CD4-positive, alpha-beta T cell treated with Interleukin-4 for 4 hours (primary cell): ENCODE measurements at regions not wholly inside any gene's neighbourhood (a gene's known extent, or its start where the extent isn't known, plus 50 kb on each side); places are given as distances from the start of the nearest gene placed in this dataset.
"Not testable (repeated sequence)": the region's sequence is repeated elsewhere in the genome, so short reads cannot be mapped to it uniquely, and the experiment has no call there.

ENCODE experiments used
- DNase-seq: peaks from one replicate; pipeline ENCODE4 v3.0.0-alpha.2; 2020

DNA sequence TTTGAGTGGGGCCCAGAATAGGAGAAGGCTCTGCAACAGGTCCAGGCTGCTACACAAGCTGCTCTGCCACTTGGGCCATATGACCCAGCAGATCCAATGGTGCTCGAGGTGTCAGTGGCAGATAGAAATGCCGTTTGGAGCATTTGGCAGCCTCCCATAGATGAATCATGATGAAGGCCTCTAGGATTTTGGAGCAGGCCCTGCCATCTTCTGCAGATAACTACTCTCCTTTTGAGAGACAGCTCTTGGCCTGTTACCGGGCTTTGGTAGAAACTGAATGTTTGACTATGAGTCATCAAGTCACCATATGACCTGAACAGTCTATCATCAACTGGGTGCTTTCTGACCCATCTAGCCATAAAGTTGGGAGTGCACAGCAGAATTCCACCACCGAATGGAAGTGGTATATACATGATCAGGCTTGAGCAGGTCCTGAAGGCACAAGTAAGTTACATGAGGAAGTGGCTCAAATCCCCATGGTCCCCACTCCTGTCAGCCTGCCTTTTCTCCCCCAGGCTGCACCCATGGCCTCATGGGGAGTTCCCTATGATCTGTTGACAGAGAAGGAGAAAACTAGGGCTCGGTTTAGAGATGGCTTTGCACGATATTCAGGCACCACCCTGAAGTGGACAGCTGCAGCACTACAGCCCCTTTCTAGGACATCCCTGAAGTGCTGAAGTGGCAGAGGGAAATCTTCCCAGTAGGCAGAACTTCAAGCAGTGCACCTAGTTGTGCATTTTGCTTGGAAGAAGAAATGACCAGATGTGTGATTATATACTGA, 971.4 kb downstream of the MCTP2 start:
- DNase-seq, result no peak

DNA sequence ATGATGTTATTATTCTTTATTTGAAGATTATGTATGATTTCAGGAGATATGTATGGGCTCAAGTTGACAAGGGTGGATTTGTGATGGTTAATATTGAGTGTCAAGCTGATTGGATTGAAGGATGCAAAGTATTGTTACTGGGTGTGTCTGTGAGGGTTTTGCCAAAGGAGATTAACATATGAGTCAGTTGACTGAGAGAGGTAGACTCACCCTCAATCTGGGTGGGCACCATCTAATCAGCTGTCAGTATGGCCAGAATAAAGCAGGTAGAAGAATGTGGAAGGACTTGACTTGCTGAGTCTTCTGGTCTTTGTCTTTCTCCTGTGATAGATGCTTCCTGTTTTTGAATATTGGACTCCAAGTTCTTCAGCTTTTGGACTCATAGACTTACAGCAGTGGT, 973.7 kb downstream of the MCTP2 start:
- DNase-seq, result no peak

DNA sequence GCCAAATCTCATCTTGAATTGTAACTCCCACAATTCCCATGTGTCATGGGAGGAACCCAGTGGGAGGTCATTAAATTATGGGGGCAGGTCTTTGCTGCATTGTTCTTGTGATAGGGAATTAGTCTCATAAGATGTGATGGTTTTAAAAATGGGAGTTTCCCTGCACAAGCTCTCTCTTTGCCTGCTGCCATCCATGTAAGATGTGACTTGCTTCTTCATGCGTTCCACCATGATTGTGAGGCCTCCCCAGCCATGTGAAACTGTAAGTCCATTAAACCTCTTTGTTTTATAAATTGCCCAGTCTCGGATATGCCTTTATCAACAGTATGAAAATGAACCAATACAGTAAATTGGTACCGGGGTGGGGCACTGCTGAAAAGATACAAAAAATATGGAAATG, 974.5 kb downstream of the MCTP2 start:
- not testable (repeated sequence) for DNase-seq

DNA sequence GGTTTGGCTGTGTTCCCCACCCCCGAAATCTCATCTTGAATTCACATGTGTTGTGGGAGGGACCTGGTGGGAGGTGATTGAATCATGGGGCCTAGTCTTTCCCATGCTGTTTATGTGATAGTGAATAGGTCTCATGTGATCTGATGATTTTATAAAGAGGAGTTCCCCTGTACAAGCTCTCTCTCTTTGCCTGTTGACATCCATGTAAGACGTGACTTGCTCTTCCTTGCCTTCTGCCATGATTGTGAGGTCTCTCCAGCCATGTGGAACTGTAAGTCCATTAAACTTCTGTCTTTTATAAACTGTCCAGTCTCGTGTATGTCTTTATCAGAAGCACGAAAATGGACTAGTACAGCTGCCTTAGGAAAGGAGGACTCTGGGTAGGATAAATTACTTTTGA, 976.7 kb downstream of the MCTP2 start:
- DNase-seq, result no peak

DNA sequence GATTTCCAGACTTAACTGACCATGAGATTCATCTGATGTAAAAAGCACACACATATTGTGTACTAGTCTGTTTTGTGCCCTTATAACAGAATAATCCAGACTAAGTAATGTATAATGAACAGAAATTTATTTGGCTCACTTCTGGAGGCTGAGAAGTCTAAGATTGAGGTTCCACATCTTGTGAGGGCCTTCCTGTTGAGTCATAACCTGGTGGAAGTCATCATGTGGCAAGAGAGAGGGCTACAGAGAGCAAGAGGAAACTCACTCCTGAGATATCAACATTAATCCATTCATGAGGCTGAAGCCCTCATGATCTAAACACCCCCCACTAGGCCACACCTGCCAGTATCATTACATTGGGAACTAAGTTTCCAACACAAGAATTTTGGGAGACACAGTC, 977.6 kb downstream of the MCTP2 start:
- no peak for DNase-seq

DNA sequence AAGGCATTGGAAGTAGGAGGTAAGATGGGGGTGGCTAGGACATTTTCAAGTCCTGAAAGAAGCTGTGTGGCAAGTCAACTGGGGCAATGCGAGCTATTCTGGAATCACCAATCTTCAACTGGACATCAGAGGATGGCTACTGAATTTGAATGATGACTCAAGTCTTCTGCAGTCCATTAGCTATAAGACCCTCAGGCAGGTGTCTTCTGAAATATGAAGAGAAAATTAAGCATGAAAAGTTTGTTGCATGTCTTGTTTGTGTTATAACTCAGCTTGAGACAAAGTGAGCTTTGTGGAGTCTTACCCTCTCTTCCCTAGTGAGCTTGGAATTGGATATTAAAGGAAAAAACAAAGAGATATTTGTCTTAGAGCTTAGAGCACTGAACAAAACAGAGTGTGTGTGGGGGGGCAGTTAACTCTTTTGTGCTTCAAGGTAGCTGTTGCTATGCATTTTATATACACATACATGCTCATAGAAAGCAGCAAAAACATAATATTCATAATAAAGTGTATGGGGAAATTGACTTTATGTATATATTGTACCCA, 979.1 kb downstream of the MCTP2 start:
- DNase-seq, result no peak

DNA sequence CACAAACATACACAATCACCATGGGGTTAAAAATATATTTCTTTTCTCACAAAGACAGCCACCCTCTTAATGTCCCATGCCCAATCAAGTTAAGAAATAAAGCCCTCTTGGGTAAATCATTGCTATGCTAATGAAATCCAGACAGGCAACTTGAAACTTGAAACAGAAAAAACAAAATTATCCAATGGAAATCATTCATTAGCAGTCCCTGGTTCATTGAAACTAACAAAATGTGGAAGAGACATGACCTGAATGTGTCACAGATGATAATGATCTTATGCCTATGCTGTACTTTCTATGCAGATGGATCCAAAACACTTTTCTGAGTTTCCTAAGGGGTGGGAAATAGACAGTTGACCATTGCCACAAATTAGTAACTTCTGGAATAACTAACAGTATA, 983.7 kb downstream of the MCTP2 start:
- DNase-seq, result no peak

DNA sequence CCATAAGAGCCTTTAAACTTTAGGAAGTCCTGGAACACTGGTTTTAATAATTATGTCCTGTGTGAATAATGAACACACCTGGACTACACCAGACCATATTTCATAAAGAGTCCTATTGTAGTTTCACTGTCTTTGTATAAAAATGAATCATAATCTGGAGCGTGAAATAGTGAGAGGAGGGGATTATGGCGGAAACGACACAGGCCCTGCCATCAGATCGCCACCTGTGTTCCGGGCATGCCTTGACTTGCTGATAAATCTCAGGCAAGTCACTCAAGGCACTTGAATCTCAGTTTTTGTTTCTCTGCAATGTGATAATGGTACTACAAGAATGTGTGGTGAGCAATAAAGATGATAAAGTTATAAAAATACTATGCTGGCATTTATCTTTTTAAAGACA, 995.5 kb downstream of the MCTP2 start:
- DNase-seq, result no peak

DNA sequence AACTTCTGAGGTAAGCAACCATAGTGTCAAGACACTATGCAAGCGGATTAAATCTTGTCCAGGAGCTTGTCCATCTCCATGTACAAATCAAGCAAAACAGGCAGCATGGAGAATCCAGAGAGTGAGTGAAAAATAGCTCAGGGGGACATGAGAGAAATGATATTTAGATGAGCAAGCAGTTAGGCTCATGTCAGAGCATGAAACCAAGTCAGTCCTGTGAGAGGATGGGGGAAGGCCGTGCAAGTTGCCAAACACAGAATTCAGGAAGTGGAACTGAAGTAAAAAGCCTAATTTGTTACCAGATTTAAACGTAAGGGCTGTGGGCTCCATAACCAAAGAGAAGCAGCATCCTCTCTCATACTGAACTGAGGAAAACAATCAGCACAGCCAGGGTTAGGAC, 995.9 kb downstream of the MCTP2 start:
- DNase-seq, result no peak

DNA sequence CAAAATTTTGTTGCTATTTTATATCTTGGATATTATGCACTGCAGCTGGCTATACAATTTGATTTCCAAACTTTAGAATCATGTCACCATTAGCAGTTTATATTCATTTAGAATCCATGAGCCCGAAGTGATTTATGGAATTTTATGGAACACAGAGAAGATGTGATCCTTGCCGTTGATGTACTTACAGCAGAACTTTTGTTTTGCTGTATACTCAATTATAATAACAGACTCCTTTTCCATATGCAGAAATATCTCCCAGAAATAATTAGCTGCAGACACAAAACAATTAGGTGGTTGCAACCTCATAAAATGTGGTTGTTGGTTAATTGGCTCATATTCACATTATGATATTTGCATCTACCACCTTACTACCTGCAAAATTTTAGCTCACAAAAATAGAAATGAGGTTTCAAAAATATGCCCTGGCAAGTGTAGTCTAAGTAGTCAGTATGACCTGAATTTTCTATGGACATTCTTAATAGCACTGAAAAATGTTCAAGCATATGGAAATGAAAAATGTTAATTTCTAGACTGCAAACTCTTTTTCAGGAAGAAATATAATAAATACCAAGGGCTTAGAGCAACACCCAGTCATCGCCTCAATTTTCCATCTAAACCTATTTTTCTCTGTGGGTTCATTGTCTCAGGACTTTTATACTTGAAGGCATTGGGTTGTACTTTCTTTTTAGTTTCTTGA, 997.6 kb downstream of the MCTP2 start:
- no peak for DNase-seq

DNA sequence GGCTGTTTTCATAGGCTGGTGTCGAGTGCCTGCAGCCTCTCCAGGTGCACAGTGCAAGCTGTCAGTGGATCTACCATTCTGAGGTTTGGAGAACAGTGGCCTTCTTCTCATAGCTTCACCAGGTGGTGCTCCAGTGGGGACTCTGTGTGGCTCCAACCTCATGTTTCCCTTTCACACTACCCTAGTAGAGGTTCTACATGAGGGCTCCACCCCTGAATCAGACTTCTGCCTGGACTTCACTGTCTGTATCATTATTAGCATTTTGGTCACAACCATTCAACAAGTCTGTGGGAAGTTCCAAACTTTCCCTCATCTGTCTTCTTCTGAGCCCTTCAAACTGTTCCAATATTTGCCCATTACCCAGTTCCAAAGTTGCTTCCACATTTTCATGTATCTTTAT, 1003.7 kb downstream of the MCTP2 start:
- no peak for DNase-seq

DNA sequence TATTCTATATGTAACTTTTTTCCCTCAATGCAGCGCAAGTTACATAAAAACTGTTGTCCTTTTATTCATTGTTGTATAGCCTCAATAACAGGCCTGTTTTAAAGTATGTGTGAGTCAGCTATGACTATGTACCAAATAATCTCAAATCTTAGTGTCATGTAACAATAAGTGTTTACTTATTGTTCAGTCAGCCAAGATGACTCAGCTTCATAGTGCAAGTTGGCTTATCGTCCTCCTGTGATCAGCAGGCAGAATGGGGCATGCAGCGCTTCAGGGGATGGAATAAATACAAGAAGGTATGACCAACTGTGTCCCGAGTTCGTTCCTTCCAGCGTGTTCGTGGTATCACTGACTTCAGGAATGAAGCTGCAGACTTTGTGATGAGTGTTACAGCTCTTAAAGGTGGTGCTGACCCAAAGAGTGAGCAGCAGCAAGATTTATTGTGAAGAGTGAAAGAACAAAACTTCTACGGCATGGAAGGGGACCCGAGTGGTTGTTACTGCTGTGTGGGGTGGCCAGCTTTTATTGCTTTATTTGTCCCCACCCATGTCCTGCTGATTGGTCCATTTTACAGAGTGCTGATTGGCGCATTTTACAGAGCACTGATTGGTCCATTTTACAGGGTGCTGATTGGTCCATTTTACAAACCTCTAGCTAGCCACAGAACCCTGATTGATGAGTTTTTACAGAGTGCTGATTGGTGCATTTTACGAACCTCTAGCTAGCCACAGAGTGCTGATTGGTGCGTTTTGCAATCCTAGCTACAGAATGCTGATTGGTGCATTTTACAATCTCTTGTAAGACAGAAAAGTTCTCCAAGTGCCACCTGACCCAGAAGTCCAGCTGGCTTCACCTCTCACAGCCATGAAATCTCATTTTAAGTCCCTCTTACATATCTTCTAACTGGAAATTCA, 1016.0 kb downstream of the MCTP2 start:
- no peak for DNase-seq

DNA sequence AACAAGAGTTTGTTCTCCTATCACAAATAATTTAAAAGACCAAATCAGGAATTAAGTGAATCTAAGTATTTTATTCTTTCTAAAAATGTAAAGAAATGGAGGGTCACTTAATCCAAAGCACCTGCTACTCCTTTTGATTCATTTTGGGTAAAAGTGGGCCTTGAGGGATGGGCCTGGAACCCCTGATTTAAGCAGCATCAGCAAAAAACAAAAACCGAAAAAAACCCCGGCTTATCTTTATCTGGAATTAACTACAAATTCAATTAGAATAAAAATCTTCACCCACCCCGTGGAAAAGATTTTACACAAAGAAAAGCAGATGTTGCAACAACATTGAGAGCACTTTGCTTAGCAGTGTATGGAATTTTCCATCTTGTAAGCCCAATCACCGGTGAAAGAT, 1018.2 kb downstream of the MCTP2 start:
- no peak for DNase-seq

DNA sequence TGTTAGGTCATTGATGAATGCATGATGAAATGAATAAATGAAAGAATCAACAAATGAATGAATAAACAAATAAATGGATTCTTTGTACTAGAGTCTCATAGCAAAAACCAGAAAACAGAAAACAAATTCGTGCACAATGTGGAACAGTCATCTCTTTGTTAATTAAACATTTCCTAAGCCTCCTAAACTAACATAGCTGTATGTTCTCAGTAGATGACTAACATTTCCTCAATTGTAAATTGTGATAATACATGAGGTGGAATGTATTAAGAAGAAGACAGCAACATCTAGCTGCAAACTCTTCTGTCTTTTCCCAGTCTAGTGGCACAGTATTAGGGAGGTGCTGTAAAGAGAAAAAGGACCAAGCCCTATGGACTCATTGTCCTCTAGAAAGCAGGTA, 1021.0 kb downstream of the MCTP2 start:
- DNase-seq, result no peak

DNA sequence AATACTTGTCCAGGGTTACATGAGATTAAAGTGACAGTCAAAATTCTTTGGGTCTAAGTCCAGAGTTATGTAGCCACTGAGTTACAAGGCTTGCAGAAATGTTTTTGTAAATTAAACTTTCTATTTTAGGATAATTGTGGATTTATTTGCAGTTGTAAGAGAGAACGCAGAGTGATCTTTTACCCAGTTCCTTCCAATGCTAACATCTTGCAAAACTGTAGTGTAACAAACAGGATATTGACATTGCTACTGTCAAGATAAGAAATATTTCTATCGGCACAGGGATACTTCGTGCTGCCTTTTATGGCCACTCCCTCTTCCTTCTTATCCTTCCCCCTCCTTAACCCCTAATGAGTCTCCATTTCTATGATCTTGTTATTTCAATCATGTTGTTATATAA, 1022.9 kb downstream of the MCTP2 start:
- DNase-seq, result no peak

DNA sequence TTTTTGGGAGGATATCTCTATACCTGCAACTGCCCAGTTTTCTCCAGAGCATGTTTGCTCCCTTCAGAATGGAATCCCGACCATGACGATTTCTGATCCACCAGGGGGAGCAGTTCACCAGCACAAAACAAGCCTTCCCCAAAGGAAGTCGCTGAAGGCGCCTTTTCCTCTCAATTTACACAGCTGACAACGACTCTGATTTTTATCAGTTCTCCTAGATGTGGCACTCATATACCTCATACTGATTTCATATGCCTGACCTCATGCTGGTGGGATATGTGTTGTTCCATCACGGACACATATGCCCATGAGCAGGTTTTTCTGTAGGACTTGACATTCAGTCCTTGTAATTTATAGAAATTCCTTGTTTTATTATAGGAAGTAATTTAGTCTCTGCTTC, 1028.2 kb downstream of the MCTP2 start:
- DNase-seq, result peak; percentile 45

DNA sequence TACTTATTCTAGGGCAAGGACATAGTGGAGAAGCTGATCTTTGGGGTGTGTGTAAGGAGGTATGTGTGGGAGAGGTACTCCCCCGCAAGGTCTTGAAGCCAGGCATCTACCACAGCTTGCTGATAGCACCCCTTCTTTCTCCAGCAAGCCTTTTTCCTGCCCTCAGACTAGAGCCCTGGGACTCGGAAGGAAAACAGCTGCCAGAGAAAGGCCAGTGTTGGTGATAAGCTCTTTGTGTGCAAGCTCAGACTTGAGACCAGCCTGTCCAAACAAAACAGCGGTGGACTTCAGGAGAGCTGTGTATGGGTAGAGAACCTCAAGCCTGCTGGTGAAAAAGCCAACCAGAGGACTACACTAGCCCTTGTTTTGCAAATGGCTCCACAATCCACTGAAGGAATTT, 1028.6 kb downstream of the MCTP2 start:
- no peak for DNase-seq

DNA sequence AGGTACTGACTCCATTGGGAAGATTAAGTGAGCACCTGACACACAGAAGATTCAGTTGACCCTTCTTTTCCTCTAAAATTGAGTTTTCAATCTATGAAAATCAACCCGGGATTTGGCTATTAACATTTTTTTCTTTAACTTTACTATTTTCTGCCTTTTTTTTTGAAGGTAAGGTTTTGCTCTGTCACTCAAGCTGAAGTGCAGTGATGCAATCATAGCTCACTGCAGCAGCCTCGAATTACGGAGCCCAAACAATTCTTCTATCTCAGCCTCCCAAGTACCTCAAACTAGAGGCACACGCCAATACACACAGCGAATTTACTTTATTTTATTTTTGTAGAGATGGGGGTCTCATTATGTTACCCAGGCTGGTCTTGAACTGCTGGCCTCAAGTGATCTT, 1029.5 kb downstream of the MCTP2 start:
- DNase-seq, result no peak

DNA sequence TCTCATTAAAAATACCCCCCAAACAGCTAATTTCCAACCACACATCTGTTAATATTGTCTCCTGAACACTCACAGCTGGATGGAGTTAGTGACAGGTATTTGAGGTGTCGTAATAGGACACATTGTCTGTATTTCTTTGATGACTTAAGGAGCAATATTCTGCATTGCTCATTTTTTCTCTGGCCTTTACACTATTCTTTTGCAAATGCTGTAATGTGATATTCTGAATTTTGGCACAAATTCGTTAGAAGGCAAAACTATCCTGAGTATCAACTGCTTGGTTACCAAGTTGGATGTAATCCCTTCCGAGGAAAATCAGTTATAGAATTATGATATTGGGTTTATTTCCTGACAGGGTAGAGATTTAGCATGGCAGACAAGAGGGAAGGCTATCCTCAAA, 1030.2 kb downstream of the MCTP2 start:
- no peak for DNase-seq

DNA sequence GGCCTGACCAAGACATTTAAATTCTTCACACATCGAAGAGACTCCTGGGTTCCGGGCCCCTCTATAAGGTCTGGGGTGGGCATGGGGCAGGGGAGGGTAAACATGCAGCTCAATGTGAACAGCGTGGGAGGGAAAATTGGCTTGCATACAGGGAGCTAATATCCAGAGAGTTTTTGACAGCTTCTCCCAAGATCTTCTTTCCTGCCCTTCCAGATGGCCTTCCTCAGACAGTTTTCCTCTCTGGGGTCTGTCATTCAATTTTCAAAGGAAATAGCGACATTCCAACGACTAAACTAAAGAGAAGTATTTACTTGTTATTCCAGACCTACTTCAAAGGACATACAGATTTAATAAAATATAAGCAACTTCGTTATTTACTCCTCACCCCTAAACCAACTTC, 1030.6 kb downstream of the MCTP2 start:
- DNase-seq, result no peak

DNA sequence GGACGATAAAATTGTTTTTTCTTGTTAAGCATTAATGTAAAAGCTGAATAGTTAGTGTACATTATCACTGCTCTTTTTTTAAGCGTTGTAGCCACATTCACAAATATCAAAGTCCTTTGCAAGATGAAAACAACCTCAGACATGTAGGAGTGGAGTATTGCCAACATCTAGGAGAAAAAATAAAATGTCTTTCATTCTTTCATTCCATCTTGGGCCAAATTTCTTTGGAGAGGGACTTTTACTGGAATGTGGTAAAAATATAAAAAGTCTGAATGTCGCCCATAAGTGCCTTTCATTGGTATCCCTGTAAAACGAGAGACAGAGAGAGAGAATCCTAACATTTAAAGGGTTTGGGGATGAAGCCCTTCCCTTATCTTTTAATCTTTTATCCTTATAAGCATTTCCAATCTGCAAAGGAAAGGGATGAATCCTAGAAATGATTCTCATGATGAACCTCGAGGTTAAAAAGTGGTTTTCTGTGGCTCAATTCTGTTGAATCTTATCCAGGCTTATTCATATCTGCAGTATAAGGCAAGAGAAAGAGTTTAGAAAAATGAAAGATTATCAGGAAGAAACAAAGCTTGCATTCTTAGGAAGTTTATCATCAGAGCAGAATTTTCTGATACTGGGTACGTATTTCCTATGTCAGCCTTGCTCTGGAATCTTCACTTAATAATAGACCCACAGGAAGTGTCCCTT, 1031.7 kb downstream of the MCTP2 start:
- DNase-seq, result no peak

DNA sequence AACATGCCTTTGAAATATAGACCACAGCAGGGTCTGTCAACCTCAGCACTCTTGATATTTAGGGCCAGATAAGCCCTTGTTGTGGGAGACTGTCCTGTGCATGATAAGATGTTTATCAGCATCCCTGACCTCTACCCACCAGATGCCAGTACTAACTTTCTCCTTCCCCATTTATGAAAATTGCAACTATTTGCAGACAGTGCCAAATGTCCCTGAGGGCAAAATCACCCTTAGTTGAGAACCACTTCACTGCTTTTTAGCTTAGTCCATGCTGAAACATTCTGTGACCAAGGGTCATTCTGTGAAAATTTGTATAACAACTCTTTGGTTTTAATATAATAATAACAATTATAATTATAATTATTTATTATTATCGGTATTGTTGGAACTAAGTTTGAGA, 1032.4 kb downstream of the MCTP2 start:
- DNase-seq, result no peak
